ENCODE measurements at regions not wholly inside any gene's neighbourhood (a gene's known extent, or its start where the extent isn't known, plus 50 kb on each side); places are given as distances from the start of the nearest gene placed in this dataset.

DNA sequence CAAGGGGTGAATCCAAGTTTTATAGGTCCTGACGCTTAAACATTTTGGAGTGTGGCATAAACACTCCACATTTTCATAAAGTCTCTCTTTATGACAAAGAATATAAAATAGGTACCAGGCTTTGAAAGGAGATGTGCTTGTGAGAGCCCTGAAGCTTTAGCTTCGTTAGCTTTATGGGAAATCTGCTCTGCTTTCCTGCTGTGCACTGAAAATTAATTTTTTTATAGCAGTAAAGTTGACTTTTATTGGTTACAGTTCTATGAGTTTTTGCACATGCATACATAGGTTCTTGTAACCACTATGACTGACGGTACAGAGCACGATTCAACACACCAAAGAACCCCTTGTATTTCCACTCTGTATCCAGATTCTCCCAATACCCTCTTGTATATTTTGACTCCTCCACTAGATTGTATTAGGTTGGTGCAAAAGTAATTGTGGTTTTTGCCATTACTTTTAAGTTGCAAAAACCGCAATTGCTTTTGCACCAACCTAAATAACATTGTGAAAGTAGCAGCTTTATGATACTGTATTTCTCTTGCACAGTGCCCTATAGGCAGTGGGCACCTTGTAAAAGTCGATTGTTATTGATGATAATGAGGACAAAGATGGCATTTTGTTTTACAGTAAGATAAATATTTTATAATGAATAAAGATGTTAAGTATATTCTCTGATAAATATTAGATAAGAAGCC is 145.2 kb upstream of the AKIRIN2 start:
- no peak for DNase-seq

DNA sequence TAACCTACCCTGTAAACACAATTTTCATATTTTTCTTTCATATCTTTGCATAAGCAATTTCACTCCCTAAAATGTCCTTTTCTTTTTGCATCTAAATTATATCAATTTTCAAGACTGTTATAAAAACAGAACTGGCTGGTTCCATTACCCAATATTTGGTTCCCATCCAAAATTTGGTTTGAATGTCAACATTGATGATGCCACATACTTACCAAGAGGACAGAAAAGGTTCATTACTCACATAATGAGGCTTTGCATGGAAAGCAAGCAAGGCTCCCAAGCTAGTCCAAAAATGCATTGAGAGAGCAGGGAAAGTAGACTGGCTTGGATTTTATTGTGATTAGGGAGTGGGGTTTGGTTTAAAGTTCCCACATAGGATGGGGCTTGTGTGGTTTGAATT is 144.4 kb upstream of the AKIRIN2 start:
- DNase-seq = no peak

DNA sequence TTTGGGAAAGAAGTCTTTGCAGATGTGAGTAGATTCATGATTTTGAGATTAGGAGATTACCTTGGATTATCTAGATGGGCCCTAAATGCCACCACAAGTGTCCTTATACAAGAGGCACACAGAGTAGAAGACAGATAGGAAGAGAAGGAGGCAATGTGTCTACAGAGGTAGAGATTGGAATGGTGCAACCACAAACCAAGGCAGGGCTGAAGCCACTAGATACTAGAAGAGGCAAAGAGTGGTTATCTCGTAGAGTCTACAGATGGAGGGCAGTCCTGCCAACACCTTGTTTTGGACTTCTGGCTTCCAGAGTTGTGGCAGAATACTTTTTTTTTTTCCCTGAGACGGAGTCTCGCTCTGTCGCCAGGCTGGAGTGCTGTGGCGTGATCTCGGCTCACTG is 138.3 kb upstream of the AKIRIN2 start:
- no peak for DNase-seq

DNA sequence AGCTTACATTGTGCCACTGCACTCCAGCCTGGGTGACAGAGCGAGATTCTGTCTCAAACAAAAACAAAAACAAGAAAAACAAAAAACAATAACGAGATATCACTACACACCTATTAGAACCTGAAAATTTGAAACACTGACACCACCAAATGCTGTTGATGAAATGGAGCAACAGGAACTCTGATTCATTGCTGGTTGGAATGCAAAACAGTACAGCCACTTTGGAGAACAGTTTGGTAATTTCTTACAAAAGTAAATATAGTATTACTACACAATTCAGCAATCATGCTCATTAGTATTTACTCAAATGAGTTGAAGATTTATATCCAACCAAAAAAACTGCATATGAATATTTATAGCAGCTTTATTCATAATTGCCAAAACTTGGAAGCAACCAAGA is 135.8 kb upstream of the AKIRIN2 start:
- DNase-seq = no peak

DNA sequence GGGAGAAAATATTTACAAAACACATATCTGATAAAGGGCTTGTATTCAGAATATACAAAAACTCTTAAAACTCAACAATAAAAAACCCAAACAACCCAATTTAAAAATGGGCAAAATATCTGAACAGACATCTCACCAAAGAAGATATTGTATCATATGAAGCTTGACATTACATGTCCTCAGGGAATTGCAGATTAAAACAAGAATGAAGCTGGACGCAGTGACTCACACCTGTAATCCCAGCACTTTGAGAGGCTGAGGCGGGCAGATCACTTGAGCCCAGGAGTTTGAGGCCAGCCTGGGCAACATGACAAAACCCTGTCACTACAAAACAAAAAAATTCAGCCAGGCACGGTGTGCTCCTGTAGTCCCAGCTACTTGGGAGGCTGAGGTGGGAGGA is 135.4 kb upstream of the AKIRIN2 start:
- DNase-seq = no peak

DNA sequence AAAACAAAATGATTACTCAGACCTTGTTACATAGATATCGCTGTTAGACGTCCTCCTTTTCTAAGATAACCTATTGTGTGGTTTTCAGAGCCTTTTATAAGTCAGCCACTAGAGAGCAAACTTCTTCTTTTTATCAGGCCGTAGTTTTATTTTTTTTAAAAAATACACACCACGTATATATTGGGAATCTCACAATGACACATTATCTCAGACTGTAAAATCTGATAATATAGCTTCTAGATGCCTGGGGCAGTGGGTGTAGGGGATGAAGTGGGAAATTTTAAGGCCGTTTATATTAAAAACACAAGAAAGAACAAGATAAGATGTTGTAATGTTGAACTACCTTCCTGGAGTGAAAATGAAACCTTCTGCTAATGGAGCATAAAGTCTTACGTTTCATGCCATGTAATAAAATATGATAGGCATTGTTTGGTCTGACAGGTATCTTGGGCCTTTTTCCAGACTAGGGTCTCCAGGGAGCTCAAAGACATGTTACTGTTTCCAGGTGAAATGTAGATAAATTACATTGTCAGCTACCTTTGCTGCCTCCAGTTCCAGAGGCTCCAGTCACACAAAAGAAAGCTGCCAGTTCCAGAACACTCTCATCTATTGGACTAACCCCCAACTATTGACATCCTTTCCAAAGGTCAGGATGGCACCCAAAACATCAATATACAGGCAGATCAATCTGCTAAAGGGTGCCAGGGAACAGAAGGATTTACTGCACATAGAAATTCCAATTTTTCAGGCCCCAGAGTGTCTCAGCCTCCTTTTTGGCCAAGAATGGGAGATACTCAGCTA is 130.2 kb upstream of the AKIRIN2 start:
- no peak for DNase-seq

DNA sequence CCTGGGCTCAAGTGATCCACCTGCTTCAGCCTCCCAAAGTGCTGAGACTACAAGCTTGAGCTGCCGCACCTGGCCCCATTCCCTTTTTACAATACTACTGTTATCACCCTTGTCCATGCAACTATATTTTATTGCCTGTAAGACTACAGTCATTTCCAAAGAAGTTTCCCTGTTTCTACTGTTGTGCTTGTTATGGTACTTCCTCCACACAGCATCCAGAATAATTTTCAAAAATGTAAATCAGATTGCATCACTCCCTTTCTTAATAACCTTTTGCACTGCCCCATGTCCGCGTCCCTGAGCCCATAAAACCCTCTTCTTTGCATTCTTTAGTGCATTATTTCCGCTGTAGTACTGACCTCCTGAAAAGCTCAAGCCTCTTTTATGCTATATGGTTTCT is 128.9 kb upstream of the AKIRIN2 start:
- no peak for DNase-seq

DNA sequence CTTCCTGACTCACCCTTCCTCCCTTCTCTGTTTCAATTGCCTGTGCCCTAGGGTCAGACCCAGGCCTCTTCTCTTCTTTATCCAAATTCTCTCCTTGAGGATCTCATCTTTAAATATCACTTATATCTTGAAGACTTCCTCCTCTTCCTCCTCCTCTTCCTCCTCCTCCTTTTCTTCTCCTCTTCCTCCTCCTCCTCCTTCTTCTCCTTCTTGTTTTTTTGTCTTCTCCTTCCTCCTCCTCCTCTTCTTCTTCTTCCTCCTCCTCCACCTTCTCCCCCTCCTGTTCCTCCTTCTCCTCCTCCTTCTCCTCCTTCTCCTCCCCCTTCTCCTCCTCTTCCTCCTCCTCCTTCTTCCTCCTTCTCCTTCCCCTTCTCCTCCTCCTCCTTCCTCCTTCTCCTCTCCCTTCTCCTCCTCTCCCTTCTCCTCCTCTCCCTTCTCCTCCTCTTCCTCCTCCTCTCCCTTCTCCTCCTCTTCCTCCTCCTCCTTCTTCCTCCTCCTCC is 127.6 kb upstream of the AKIRIN2 start:
- DNase-seq = no peak

DNA sequence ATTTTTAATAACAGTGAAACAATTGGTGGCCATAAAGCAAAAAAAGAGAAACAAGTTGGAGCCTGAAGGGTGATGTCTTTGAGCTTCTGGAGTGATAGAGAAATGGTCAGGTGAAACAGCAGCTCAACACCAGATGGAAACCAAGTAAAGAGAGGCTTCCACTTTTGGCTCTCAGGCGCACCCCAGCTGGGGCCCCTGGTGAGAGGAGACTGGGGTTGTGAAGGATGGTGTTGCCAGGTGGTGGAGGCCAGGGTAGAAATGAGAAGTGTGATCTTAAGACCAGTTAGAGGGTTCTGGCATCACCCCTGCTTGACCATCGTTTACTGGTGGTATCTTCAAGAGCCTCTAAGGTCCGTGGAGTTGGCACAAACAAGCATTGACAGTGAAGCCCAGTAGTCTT is 126.0 kb upstream of the AKIRIN2 start:
- DNase-seq = no peak

DNA sequence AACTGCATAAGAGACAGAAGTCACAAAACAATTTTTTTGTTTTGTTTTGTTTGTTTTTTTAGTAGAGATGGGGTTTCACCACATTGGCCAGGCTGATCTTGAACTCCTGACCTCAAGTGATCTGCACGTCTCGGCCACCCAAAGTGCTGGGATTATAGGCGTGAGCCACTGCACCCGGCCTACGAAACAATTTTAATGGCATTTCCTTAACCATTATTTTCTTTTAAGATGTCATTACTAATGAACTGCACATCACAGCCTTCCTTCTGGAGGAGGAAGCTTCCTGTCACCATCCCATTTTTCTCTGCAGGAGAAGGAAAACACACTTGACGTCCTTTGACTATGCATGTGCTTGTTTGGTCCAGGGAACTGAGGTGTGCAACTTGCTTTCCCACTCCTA is 125.3 kb upstream of the AKIRIN2 start:
- DNase-seq = no peak

DNA sequence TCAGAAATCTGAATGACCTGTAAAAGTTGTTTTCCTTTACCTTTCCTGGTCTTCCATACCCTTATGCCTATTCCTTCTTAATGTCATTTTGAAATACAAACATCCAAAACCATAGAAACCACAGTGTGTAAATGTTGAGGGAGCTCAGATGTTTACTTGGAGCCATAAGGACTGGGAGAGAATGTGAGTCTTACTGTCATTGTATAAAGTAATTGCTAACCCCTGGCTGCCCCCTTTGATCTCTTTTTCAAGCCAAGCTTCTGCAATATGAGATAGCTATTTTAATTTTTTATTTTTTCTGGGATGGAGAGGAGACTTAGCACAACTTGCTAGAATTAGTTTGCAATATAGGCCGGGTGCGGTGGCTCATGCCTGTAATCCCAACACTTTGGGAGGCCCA is 124.4 kb upstream of the AKIRIN2 start:
- DNase-seq = no peak

DNA sequence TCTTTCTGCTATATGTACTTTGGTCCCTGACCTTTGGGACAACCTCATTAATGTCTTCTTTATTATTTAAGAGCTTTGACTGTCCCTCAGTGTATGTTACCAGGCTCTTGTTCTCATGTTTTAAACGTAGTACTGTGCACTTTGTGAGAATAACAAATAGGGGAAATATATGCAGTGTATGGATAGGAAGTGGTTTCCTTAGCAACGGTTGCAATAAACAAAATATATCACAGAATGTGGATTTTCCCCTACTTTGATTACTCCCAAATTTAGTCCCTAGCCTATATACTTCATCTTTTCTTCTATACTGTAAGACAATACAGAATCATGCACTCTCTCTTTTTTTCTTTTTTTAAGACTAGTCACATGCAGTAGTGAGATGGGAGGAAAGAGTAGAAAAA is 123.8 kb upstream of the AKIRIN2 start:
- DNase-seq = no peak

DNA sequence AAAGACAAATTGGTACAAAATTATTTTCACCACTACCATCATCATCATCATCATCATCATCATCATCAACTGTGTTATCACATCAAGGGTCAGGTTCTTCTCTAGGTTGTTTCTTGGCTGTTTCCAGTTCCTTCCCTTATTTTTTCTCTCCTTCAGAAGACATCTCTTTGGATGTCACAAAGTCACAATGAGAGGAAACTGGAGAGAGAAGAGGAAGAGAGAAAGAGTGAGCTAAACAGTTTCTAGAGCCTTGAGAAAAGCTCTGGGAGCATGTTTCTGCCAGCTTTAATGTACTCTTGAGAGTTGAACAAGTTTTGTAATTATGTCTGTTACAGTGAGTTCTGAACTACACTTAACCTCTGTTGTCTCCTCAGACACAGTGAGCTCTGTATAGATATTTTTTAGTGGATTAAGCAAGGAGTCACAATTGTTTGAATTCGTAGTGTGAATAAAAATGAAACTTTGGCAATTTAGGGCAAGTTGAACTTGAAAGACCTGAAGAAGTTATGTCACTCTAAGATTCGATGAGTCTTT is 123.0 kb upstream of the AKIRIN2 start:
- no peak for DNase-seq

DNA sequence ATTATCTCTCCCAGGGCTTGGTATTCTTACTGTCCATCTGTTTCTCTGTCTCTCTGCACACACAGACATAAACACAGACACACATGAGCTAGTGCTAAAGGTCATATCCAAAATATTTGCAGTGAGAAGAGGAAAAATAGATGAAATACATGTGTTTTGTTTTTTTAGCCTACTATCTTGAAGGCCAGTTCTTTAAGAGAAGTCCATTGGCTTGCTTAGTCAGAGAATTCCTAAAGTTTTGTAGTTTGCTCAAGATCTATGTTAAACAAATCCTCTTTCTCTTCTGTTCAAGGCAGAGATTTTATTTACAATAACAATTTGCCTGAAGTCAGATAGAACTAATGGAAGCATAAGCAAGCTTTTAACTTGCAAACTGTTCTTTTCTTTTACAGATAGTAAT is 120.0 kb upstream of the AKIRIN2 start:
- no peak for DNase-seq

DNA sequence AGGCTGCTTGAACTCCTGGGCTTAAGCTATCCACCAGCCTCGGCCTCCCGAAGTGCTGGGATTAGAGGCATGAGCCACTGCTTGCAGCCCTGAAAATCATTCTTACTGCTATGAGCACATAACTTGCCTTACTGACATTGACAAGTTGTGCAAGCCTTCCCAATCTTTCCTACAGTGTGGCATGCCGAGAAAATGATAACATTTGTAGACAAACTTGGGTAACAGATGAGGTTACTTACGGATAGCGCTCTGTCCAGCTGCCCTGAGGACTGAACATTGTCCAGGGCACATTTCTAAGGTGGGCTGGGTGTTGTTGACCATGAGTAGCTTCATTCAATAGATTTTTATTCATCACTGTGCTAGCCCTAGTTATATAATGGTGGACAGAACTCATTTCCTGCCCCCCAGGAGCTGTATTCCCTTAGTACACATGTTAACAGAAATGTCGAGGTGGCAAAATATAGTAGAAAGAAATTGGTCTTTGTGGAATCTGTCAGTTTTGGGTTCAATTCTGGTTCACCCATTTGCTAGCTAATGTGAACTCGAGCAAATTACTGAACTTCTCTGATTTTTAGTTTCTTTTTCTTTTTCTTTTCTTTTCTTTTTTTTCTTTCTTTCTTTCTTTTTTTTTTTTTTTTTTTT is 118.4 kb upstream of the AKIRIN2 start:
- DNase-seq = no peak

DNA sequence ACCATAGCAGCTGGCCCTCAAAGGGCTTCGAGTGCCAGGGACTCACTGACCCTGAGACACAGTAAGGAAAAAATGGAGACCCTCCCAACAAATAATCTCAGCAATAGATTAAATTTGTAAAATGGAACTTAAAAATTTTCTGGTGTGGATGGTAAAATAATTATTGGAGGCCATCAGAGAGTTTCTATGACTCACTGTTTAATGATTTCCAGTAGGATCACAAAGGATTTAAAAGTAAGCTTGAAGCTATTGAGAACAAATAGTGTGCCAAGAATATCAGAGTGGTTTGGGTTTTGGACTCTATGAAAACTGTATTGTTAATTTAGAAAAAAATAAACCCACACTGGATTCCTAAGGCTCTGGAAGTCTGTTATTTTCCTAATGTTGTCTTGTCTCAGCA is 115.2 kb upstream of the AKIRIN2 start:
- no peak for DNase-seq

DNA sequence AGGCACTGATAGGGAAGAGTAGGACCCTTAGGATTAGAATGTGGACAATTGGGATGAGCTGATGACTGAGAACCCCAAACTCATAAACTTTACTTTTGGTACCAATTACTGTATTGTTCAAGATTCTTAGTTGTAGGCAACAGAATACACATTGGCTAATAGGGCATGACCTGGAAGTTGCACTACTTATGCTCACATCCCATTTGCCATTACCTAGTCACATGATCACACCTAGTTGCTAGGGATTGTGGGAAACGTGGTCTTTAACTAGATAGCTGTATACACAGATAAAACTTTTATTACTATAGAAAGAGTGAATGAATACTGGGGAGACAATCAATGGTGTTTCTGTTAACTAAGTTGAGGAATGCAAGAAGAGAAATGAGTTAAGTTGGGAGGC is 113.4 kb upstream of the AKIRIN2 start:
- no peak for DNase-seq

DNA sequence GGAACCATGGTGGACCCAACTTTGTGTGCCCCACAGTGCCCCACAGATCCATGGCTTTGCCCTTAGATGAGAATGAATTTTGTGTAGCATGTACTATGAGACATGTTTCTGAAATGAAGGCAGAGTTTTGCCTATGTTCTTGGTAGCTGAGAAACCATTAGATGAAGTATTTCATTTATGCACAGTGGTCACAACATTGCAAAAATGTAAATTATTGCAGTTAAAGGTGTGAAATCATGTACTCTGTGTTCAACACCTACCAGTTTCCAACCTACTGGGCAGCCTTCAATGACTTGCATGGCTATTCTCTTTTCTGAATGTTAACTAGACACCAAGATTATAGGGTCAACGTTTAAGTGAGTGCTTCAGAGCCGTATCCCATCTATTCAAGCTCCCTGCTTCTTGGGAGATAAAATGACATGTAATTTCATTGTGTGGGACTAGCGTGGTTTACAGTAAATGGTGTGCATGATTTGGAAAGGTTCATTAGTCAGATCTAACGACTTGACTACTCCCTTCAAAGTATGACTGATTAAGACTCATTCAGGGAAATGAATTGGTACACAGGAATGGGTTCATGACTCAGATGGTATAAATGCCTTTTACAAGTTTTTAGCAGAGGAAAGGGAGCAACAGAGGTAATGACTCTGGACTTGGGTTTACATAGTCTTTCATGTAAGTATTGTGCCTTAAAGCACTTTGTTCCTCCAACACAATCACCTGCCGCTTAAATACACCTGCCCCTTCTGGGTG is 106.1 kb upstream of the AKIRIN2 start:
- no peak for DNase-seq

DNA sequence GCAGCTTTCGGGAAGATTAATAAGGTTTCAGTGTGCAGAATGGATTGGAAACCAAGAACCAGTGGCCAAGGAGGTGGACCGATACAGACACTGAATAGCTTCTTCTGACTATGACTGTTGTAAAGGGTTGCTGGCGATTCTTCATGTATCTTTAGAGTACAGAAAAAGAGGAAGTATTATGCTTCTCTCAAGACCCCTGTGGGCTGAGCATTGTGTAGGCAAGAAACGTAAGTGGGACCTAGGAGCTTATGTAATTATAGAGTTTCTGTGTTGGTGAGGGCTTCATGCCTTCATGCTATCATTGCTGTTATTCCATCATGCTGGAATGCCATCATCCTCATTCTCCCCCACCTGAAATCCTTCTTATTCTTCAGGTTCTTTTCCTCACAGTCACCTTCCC is 105.4 kb upstream of the AKIRIN2 start:
- no peak for DNase-seq

DNA sequence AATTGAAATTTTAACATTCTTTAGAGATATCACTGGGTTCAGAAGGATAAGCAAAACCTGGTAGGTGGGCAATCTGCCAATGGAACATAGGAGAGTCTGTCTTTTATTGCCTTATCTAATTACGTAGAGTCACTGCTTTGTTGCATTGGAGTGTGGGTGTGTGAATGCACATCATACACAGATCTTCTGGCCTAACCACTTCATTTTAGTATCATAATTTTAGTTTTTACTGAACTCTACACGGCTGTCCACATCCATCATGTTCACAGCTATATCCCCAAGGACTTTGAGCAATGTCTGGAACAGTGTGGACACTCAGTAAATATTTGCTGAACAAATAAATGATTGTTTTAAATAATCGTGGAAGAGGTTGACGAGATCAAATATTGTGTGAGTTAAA is 104.6 kb upstream of the AKIRIN2 start:
- DNase-seq = no peak

DNA sequence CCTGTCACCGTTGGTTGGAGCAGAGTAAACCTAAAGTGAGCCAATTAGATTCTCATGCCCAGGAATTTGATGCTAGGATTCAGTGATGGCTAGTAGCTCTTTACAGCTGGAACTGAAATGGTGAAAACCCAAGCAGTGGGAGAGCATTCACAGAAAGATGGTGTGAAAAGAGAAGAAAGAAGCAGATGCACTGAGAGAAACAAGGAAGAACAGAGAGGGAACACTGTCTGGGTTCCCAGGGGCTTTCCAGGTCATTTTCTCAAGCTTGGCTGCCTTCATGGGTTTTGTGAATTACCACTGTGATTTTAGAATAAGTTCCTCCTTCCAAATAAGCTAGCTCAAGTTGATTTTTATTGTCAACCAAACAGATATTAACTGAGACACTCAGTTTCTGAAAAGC is 104.1 kb upstream of the AKIRIN2 start:
- no peak for DNase-seq

DNA sequence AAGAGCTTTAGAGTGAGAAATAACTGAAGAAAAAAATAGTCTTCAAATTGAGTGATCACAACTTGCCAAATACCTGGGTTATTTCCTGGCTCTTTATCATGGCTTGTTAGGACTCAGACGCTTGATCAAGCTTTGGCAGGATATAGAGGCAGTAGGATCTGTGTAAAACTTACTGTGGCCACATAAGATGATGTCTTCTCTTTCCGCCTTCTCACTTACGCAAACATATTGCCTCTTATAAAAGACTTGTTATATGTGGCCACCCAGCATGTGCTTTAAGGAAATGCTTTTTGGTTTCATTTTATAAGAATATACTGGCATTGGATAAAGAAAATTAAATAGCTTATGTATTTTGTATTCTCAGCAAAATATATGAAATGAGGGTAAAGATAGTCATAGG is 101.8 kb upstream of the AKIRIN2 start:
- no peak for DNase-seq

DNA sequence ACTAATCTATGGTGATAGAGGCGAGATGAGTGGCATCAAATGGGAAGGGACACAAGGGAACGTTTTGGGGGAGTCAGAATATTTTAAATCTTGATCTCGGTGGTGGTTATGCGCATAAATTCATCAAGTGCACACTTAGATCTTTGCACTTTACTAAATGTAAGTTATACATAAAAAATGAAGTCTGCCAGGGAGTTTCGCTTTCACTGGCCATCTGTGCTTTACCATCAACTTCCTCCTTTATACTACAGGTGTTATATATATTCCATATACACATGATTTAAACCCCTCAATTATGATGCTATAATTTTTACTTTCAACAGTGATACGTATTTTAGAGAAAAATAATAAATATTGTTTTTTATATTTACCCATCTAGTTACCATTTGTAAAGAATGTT is 97.6 kb upstream of the AKIRIN2 start:
- DNase-seq = no peak
